DND-41 (cell line): ENCODE measurements at regions not wholly inside any gene's neighbourhood (a gene's known extent, or its start where the extent isn't known, plus 50 kb on each side); places are given as distances from the start of the nearest gene placed in this dataset.

Source experiments
- CTCF ChIP-seq: IDR thresholded peaks from 2 replicates; pipeline ENCODE4 v1.5.1; 2012; ENCODE audit warnings: borderline replicate concordance, low read length, moderate library complexity, mild to moderate bottlenecking; ENCODE audit not compliant: poor library complexity, severe bottlenecking; ENCODE audit errors: extremely low read depth
- EZH2 ChIP-seq: IDR thresholded peaks from 3 replicates; pipeline ENCODE4 v1.6.1; 2012; ENCODE audit warnings: borderline replicate concordance, low read depth, mild to moderate bottlenecking, moderate library complexity, low read length, inconsistent platforms; ENCODE audit not compliant: severe bottlenecking

GRCh38 chr12:13417516-13417915 lies 221.0 kb downstream of the EMP1 start:
- TF ChIP-seq CTCF (no peak), EZH2 (no peak)
